ENCODE measurements at regions not wholly inside any gene's neighbourhood (a gene's known extent, or its start where the extent isn't known, plus 50 kb on each side); places are given as distances from the start of the nearest gene placed in this dataset.

DNA sequence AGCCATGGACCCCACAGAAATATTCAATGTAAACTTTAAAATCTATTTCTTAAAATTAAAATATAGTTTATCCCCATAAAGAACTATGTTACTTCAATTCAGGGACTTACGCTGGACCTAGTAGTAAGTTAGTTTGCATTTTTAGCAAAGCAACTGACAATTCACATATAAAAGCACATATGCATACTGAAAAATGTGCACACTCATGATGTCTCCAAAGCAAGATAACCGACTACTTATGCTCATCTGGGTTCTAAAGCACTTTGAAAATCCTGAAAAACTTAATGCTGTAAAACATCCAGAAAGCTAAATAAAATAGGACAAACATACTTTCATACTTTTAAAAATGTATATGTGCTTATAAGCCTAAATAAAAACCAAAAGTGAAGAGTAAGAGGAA is 264.4 kb upstream of the GAS1 start:
- TF ChIP-seq CTCF (IDR thresholded peaks at IDR 0.05), result no peak
- TF ChIP-seq POLR2A (IDR thresholded peaks at IDR 0.05), result no peak

Data from heart left ventricle (tissue), 13 donors.